NOMO-1 treated with DMSO at 0.1 percent for 48 hours (cell line): ENCODE measurements at regions not wholly inside any gene's neighbourhood (a gene's known extent, or its start where the extent isn't known, plus 50 kb on each side); places are given as distances from the start of the nearest gene placed in this dataset.
A peak's percentile ranks its signal among the peaks of the same experiment; 100 is the strongest.

ENCODE experiments used
- DNase-seq: peaks from one replicate; lab custom pipeline; 2025; ENCODE audit not compliant: unreplicated experiment; lab: John Stamatoyannopoulos, UW

DNA sequence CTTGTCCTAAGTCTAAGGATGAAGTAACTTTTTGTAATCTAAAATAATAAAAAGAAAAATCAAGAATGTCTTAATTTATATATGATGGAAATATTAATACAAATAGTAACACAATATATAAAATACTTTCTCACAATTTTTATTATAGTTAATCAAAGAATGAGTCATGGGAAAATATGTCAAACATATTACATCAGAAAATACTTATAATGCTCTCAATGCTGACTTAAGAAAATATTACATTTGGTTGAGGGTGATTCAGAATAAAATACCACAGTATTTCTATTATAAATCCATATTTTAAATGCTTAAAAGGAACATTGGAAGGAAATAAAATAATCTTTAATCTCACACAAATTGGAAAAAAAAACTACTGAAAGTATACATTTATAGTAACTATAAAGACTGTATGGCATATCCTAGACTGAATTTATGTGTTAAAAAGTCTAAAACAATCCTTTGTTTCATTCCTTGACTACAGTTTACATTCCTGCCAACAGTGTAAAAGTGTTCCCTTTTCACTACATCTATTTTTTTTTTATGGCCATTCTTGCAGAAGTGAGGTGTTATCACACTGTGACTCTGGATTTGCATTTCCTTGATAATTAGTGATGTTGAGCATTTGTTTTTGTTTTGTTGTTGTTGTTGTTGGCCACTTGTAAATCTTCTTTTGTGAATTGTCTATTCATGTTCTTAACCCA lies 1573.5 kb upstream of the ACVR2A start:
- DNase-seq, result no peak

GRCh38 chr2:146270618-146271017 lies 1574.2 kb upstream of the ACVR2A start:
- no peak for DNase-seq

GRCh38 chr2:146267093-146267492 lies 1577.7 kb upstream of the ACVR2A start:
- no peak for DNase-seq

DNA sequence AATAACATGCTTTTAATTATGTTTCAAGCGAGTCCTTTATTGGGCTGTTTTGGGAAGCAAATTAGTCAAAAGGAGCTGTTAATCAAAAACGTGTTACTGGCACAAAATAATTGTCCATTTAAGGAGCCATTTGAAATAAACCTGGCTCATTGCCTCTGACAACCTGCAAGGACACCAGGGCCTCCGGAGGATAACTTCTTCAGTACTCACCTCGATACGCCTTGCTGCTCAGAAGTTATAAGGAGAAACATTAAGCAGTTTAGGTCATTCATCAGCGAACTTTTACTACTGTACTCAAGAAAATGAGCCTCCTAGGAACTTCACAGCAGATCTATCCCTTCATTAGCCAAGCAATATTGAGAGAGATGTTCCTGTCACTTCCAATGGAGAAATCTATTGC lies 1579.2 kb upstream of the ACVR2A start:
- no peak for DNase-seq

DNA sequence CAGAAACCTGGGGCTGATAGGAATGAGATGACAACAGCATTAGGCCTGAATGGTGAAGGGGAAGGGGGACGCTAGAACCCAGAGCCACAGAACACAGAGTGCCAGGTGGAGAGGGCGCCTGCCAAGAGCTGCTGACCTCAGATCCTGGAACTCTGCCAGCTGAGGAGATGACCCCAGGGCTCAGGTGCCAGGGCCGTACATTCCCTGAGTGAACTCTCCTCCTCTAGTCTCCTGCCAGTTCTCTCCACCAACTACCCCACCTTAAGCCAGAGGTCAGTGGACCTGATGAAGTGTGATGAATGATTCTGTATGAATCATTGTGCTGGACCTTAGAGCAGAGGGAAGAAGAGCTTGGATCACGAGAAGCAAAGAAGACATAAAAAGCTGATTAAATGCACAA lies 1582.2 kb upstream of the ACVR2A start:
- no peak for DNase-seq

DNA sequence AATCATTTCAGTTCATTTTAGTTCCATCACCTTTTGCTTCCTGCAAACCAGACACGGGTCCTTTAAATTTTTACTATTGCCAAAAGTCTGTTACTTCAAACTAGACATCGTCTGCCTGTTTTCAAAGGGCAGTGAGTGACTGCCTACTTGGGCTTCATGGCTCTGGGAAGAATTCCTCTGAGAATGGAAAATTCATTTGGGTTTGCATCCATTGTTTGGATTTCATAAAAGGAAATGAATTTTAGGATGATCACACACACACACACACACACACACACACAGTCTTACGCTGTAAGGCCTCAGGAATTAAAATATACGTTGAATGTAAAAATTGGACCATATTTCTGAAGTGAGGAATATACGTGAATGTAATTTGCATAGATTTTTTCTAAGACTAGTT lies 1584.3 kb upstream of the ACVR2A start:
- no peak for DNase-seq

DNA sequence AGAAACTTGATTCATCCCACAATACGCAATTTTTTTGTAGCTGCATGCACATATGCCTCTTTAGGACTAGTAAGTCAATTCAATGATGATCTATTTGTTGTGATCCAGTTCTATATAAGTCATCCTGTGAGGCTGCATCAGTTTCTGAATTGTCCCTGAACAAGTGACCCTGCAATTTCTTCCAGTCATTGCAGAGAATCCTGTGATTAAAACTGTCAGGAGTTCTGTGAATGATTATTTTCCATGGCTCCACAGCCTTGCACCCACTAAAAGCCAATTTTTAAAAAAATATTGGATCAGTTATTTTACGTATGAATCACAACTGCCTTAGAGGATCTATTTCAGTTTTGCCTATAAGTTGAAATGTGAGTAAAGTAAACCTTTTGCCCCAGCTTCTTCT lies 1585.0 kb upstream of the ACVR2A start:
- no peak for DNase-seq

DNA sequence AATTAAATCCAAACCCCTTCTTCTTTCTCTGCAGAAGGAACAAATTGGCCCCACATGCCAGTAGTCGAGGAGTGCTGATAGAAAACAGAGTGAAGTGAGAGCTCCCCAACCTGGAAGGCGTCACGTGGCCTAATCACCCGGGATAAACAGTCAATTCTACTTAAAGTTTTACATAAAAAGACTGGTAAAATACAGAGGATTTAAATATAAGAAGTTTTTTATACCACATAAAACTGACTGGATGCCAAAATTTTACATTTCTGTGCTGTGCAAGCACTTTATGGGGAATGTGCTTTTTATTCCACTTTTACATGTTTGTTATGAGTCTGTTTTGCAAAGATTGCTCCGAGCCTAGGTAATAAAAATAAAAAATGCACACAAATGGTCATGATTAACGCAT lies 1586.8 kb upstream of the ACVR2A start:
- no peak for DNase-seq

GRCh38 chr2:146252119-146252518 lies 1592.7 kb upstream of the ACVR2A start:
- DNase-seq, result no peak

DNA sequence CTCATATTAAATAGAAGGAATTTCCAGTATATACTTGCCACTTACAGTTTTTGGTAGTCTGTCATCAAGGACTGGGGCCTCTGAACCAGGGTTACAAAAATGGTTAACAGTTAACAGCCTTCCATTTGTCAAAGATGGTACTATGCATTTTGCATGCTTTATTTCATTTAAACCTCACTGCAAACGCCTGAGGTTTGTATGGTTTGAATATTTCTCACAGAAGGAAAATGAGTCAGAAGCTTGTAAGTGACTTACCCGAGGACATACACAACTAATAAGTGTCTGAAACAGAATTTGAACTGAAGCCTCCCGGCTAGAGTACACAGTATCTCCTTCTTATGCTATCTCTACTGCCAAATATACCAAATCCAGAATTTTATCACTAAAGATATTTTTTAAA lies 1593.5 kb upstream of the ACVR2A start:
- DNase-seq, result no peak

GRCh38 chr2:146246736-146247523 lies 1597.9 kb upstream of the ACVR2A start:
- no peak for DNase-seq

DNA sequence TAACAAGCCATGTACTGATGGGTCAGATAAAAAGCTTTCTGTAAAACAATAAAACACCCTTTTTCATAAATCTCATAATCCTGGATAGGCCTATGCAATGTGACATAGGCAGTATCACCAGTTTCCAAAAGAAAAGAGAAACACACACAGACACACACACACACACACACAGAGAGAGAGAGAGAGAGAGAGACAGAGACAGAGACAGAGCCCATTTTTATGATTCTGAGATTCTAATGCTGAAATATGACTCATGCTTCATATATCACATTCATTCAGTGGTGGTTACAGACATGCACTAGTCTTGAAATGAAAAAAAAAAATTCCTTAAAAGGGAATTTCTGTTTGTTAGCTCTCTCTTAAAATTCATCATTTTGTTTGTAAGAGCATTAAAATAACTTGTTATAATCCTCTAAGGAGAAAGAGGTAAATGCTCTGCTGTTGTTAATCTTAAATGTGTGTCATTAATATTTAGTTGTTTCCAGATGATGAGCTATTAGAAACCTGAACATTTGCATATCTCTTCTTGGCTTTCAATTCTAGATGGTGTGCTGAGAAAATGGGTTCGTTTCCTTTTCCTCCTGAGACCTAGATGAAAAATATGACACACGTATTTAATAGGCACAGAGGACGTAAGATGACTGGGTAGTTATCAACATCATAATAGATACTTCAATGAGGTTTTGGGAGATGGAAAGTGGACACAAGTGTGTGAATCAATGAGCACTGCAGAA lies 1598.7 kb upstream of the ACVR2A start:
- no peak for DNase-seq

DNA sequence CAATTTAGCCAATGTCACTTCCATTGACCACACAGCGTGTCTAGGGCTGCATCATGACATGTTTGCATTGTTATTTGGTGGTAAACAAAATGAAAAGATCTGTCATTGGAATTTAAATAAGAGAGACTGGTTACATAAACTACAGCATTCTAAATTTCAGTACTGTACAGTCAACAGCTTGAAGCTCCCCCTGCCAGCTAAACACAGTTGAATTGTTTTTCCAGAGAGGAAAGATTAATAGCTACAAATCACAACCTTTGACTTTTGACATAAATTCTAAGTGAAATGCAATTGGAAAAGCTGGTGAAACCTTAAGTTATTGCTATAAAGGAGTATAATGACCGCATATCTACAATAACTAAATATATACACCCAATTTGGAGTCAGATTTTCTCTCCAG lies 1600.0 kb upstream of the ACVR2A start:
- no peak for DNase-seq

DNA sequence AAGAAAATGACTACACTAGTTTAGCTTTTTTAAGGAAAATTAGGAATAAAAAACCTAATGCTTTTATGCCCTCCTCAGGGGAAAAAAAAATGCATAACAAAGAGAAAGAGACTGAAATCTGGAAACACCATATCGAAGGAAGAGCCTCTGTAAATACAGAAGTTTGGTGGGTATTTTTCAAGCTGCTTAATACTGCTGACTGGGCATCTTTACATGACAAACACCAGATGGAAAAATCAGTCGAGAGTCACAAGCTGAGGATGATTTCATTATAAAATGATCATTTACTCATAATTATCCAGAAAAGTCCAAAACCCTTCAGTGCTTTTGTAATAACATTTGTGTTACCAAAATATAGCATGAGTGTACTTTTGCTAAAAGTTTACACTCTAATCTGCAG lies 1600.7 kb upstream of the ACVR2A start:
- no peak for DNase-seq

- peak; percentile 29 for DNase-seq
These were observed 1603.8 kb upstream of the ACVR2A start for GRCh38 chr2:146241023-146241422.

DNA sequence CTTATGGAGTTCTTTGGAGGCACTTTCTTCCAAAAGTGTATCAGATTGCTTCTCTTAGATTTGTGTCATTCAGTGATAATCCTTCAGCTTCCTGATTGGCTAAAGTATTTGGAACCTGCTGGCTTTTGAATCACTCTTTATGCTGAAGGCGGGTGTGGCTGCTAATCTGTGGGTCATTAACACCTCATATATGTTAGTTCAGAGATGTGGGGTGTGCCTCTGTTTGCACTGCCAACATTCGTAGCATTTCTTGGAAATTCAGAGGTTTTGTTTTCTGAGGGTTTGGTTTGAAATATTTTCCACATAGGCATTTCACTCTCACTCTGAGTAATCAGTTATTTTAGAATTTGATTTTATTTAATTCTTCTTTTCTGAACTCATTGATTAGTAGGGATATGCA lies 1604.4 kb upstream of the ACVR2A start:
- no peak for DNase-seq

GRCh38 chr2:146239392-146240135 lies 1605.3 kb upstream of the ACVR2A start:
- DNase-seq, result no peak

GRCh38 chr2:146238254-146238966 lies 1606.4 kb upstream of the ACVR2A start:
- no peak for DNase-seq

DNA sequence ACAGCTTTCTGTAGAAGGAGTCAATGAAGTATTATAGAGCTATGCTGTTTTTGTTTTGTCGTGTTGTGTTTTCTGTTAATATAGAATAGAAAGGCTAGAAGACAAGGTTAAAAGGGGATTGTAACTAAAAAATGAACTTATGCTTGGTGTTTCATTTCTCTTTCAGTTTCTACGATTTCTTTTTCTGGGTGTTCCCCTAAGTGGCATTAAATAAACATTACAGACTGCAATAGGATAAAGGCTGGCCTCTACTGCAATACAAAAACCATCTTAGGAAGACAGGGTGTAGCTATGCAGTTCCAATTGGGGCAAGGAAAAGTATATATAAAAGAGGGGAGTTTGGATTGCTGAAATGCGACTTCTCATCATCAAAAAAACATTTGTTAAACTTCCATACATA lies 1609.7 kb upstream of the ACVR2A start:
- no peak for DNase-seq

DNA sequence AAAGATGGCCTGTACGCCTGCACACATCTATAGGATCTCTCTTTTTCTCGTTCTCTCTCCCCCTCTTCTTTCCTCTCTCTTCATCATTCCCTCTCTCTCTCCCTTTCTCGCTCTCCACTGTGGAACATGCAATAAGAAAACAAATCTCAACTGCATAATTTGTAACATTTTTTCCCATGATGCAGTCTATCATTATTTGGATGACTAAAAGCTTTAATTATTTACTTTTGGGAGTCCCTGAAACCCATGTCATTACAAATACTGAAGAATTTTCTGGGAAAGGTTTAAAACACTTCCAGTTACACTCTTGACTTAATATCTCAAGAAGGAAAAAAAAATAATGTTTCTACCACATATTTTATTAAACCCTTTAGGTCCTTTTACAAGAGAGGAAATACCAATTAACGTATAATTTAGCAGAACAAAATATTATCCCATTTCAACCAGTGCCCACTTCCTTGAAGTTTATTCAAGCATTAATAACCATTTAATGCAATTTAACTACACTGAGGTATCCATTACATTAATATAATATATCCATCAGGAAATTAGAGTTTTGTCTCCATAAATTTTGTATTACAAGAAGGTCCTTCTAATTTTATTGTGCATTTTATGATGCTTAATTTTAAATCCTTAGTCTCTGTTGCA lies 1615.2 kb upstream of the ACVR2A start:
- DNase-seq, result no peak
